Panc1 (cell line): ENCODE measurements at regions not wholly inside any gene's neighbourhood (a gene's known extent, or its start where the extent isn't known, plus 50 kb on each side); places are given as distances from the start of the nearest gene placed in this dataset.

ENCODE experiments used
- ATAC-seq: fragments of 200-7000 bp; cut with Tn5 transposase; 2 replicates; pipeline ENCODE4 v1.9.1; 2020; ENCODE audit warnings: mild to moderate bottlenecking, moderate library complexity
- BruUV-seq: library from RNA; stranded (reverse); fragments of 400-500 nt; replicated peaks from 2 replicates; lab custom pipeline; 2021; lab: Mats Ljungman, UMichigan
- CTCF ChIA-PET: fragments of 300-600 bp; sonication (Branson Sonifier 250); formaldehyde crosslinking; loops from one replicate; lab custom pipeline; 2022; ENCODE audit warnings: antibody characterized with exemption; lab: Charles Lee
- POLR2A ChIA-PET: fragments of 300-600 bp; sonication (Branson Sonifier 250); formaldehyde crosslinking; loops from one replicate; lab custom pipeline; 2022; ENCODE audit warnings: antibody characterized with exemption; lab: Charles Lee
- DNase-seq: peaks from one replicate; pipeline ENCODE4 v3.0.0-alpha.2; 2010; ENCODE audit warnings: low read depth, low spot score
- H3K27ac ChIP-seq: 2 replicates; pipeline ENCODE4 v1.5.1; 2011; ENCODE audit warnings: mild to moderate bottlenecking, low read length, inconsistent platforms
- H3K27me3 ChIP-seq: fragments of 200-500 bp; sonication (Bioruptor generic); 2 replicates; pipeline ENCODE4 v1.6.0; 2014; ENCODE audit warnings: low read length, inconsistent platforms; ENCODE audit not compliant: control insufficient read depth, insufficient read depth
- H3K36me3 ChIP-seq: fragments of 200-500 bp; sonication (Bioruptor generic); 2 replicates; pipeline ENCODE4 v1.5.1; 2014; ENCODE audit warnings: inconsistent platforms, mild to moderate bottlenecking, low read length, moderate library complexity; ENCODE audit not compliant: control insufficient read depth, insufficient read depth
- H3K4me1 ChIP-seq: 2 replicates; pipeline ENCODE4 v1.5.1; 2011; ENCODE audit warnings: inconsistent platforms, mild to moderate bottlenecking, low read length, moderate library complexity; ENCODE audit not compliant: control insufficient read depth, insufficient read depth
- H3K4me3 ChIP-seq, 2 experiments: 2 replicates each; pipeline ENCODE4 v1.5.1; 2011 to 2012; ENCODE audit warnings: low read depth in 2 of 2, low read length in 2 of 2, mild to moderate bottlenecking in 2 of 2, inconsistent platforms in 1 of 2, moderate library complexity in 1 of 2
- H3K9me3 ChIP-seq: fragments of 200-500 bp; sonication (Bioruptor generic); 2 replicates; pipeline ENCODE4 v1.5.1; 2014; ENCODE audit warnings: low read depth, mild to moderate bottlenecking, inconsistent platforms, low read length, moderate library complexity; ENCODE audit not compliant: control insufficient read depth, insufficient read depth
- POLR2AphosphoS5 ChIP-seq: IDR thresholded peaks from 2 replicates; pipeline ENCODE4 v1.6.1; 2012; ENCODE audit warnings: mild to moderate bottlenecking, low read depth, low read length, moderate library complexity
- REST ChIP-seq, 2 experiments: IDR thresholded peaks; 2 replicates each; pipeline ENCODE4 v1.6.1; 2011 to 2012; ENCODE audit warnings: low read depth in 2 of 2, control low read depth in 1 of 2, low read length in 1 of 2, mild to moderate bottlenecking in 1 of 2, moderate library complexity in 1 of 2; ENCODE audit not compliant: insufficient read depth in 1 of 2
- SIN3A ChIP-seq: IDR thresholded peaks from 2 replicates; pipeline ENCODE4 v1.6.1; 2012; ENCODE audit warnings: low read depth, mild to moderate bottlenecking, low read length, moderate library complexity, borderline replicate concordance; ENCODE audit not compliant: insufficient read depth
- TCF7L2 ChIP-seq: IDR thresholded peaks from 2 replicates; pipeline ENCODE4 v1.6.1; 2011; ENCODE audit warnings: mild to moderate bottlenecking, low read depth, low read length, inconsistent platforms
- in situ Hi-C: cut with HindIII; loops from 2 replicates; pipeline ENCODE4 v1.10.0; 2016; ENCODE audit warnings: low sequenced_read_pairs, low pct_unique_long_range_greater_than_20kb
- intact Hi-C: fragments of 100-400 bp; cut with micrococcal nuclease; formaldehyde crosslinking; loops from one replicate; pipeline ENCODE4 v1.10.0; 2022; ENCODE audit not compliant: unreplicated experiment
- TF ChIP-seq, protein P1 (sequence below): fragments of 450-650 bp; IDR thresholded peaks from 2 replicates; pipeline ENCODE4 v1.5.1; 2017; ENCODE audit warnings: mild to moderate bottlenecking

GRCh38 chr6:86820750-86821149 lies 116.6 kb upstream of the HTR1E start:
- ChIA-PET POLR2A (no interaction called here), CTCF (no interaction called here)
- H3K36me3 ChIP-seq = no peaks in the 10 kb centered on the region
- in situ Hi-C loops = no loop called here
- no peak overlapping the region for H3K27ac ChIP-seq
- H3K27me3 ChIP-seq = no peaks in the 10 kb centered on the region
- DNase-seq = no peak
- no peaks in the 10 kb centered on the region for H3K9me3 ChIP-seq
- TF ChIP-seq, protein P1, sequence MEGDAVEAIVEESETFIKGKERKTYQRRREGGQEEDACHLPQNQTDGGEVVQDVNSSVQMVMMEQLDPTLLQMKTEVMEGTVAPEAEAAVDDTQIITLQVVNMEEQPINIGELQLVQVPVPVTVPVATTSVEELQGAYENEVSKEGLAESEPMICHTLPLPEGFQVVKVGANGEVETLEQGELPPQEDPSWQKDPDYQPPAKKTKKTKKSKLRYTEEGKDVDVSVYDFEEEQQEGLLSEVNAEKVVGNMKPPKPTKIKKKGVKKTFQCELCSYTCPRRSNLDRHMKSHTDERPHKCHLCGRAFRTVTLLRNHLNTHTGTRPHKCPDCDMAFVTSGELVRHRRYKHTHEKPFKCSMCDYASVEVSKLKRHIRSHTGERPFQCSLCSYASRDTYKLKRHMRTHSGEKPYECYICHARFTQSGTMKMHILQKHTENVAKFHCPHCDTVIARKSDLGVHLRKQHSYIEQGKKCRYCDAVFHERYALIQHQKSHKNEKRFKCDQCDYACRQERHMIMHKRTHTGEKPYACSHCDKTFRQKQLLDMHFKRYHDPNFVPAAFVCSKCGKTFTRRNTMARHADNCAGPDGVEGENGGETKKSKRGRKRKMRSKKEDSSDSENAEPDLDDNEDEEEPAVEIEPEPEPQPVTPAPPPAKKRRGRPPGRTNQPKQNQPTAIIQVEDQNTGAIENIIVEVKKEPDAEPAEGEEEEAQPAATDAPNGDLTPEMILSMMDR = no peak
- TF ChIP-seq SIN3A (no peak), TCF7L2 (no peak), POLR2AphosphoS5 (no peak), REST (IDR thresholded peaks at IDR 0.05; ENCODE audit: insufficient read depth in 1 of 2, low read depth in 2 of 2, low read length in 1 of 2) (no peak)
- H3K4me1 ChIP-seq = no peaks in the 10 kb centered on the region
- no peak overlapping the region for H3K4me3 ChIP-seq
- no TSS peak for BruUV-seq
- ATAC-seq = no peak
- intact Hi-C loops = loop anchor here (10.0 kb wide), 1 partner anchor 754 kb away; no protein-coding TSS in a partner anchor

- in situ Hi-C loops (no loop called here), intact Hi-C loops (no loop called here)
- DNase-seq (no peak), ATAC-seq (no peak)
- no TSS peak for BruUV-seq
- Histone ChIP-seq H3K27me3 (no peaks in the 10 kb centered on the region), H3K4me3 (no peak overlapping the region), H3K36me3 (no peaks in the 10 kb centered on the region), H3K27ac (no peak overlapping the region), H3K4me1 (no peaks in the 10 kb centered on the region), H3K9me3 (no peaks in the 10 kb centered on the region)
- POLR2A ChIA-PET = no interaction called here
- no peak for TF ChIP-seq POLR2AphosphoS5
- TF ChIP-seq TCF7L2 = no peak
- TF ChIP-seq, protein P1 = no peak
- TF ChIP-seq REST (IDR thresholded peaks at IDR 0.05; ENCODE audit: insufficient read depth in 1 of 2, low read depth in 2 of 2, low read length in 1 of 2) = no peak
- TF ChIP-seq SIN3A = no peak
- CTCF ChIA-PET = no interaction called here
These were observed 143.7 kb upstream of the HTR1E start for GRCh38 chr6:86793649-86794048.
